Ovary (tissue), 7 donors: ENCODE measurements at regions not wholly inside any gene's neighbourhood (a gene's known extent, or its start where the extent isn't known, plus 50 kb on each side); places are given as distances from the start of the nearest gene placed in this dataset.
"Not testable (repeated sequence)": the region's sequence is repeated elsewhere in the genome, so short reads cannot be mapped to it uniquely, and the experiment has no call there.

Source experiments
- DNase-seq, 5 donors: peaks; one replicate each; pipeline ENCODE4 v3.0.0-alpha.2; 2019 to 2020
- H3K27ac ChIP-seq, 2 donors: fragments of 200-600 bp; one replicate each; pipeline versions ENCODE4 v1.5.1 to v1.8.0; 2019 to 2022
- H3K27me3 ChIP-seq: fragments of 200-600 bp; one replicate; pipeline ENCODE4 v1.8.0; 2022
- H3K36me3 ChIP-seq: fragments of 200-600 bp; sonication (generic); one replicate; pipeline ENCODE4 v1.5.1; 2019
- H3K4me1 ChIP-seq: one replicate; pipeline ENCODE4 v1.8.1; 2013; ENCODE audit warnings: mild to moderate bottlenecking, moderate library complexity; ENCODE audit not compliant: insufficient read depth
- H3K4me3 ChIP-seq: fragments of 200-600 bp; sonication (generic); one replicate; pipeline ENCODE4 v1.5.1; 2017
- H3K9me3 ChIP-seq, 2 donors: fragments of 200-600 bp in 1 of 2; sonication (generic) in 1 of 2; one replicate each; pipeline versions ENCODE4 v1.5.1 to v1.8.1; 2013 to 2019; ENCODE audit warnings: mild to moderate bottlenecking in 1 of 2, moderate library complexity in 1 of 2
- CTCF ChIP-seq, 3 donors: fragments of 450-650 bp in 2 of 3; fragments of 200-600 bp in 1 of 3; IDR thresholded peaks; one replicate each; pipeline versions ENCODE4 v1.5.1 to v1.8.0; 2016 to 2022; ENCODE audit warnings: antibody characterized with exemption in 3 of 3, mild to moderate bottlenecking in 1 of 3
- EP300 ChIP-seq: sonication (generic); formaldehyde crosslinking; IDR thresholded peaks from one replicate; pipeline ENCODE4 v1.6.1; 2017; ENCODE audit warnings: antibody characterized with exemption
- POLR2A ChIP-seq: fragments of 450-650 bp; IDR thresholded peaks from one replicate; pipeline ENCODE4 v1.6.1; 2017; ENCODE audit warnings: antibody characterized with exemption, mild to moderate bottlenecking, moderate library complexity
- WGBS, 3 donors: extraction: QIAGEN DNeasy Blood & Tissue Kit in 1 of 3; methylation state at CpG; one replicate each; pipeline versions ENCODE4 v1.1.5 to v1.1.7; 2013 to 2017; 5-methylcytosine and 5-hydroxymethylcytosine counted together
- intact Hi-C, 4 donors: fragments of 100-400 bp; cut with DNase I; formaldehyde crosslinking; loops; one replicate each; pipeline versions ENCODE4 v1.11.0 to v1.15.1; 2022 to 2023
- donor health status: DM: no; HTN: no; CAD: no; lungs with moderate emphysema.
- donor health status: DM: no; HTN: no; CAD: no.
- donor health status: Bipolar disorder and iron deficiency.
- donor health status: DM: no; HTN: no; CAD: no.
- donor health status: DM: yes; HTN: yes; CAD: no.

GRCh38 chr16:33009468-33009867 is 184.6 kb upstream of the TP53TG3C start:
- H3K9me3 ChIP-seq, H3K4me3 ChIP-seq, H3K27ac ChIP-seq, DNase-seq, intact Hi-C loops, H3K36me3 ChIP-seq, H3K27me3 ChIP-seq, H3K4me1 ChIP-seq: not testable (repeated sequence)
- WGBS, 3 donors = 20 to 61% methylated on average over 5 to 8 of the region's 10 CpGs; no CpG with 5 or more reads in 1 of the 3 donors

- H3K9me3 ChIP-seq, H3K27me3 ChIP-seq, H3K4me1 ChIP-seq, H3K4me3 ChIP-seq, H3K27ac ChIP-seq, intact Hi-C loops, H3K36me3 ChIP-seq, DNase-seq: not testable (repeated sequence)
- 46 to 73% (median 63%) methylated on average over 12 to 14 of the region's 15 CpGs for WGBS, 3 donors
Measured at GRCh38 chr16:33027121-33027520, 166.9 kb upstream of the TP53TG3C start.

GRCh38 chr16:33027941-33028340 is 166.1 kb upstream of the TP53TG3C start:
- H3K4me3 ChIP-seq, H3K4me1 ChIP-seq, H3K36me3 ChIP-seq, H3K27ac ChIP-seq, H3K9me3 ChIP-seq, DNase-seq, intact Hi-C loops, H3K27me3 ChIP-seq: not testable (repeated sequence)
- 30 to 65% (median 55%) methylated on average over 24 to 38 of the region's 49 CpGs for WGBS, 3 donors

GRCh38 chr16:33028707-33029390 is 165.2 kb upstream of the TP53TG3C start:
- H3K36me3 ChIP-seq, H3K4me3 ChIP-seq, intact Hi-C loops, H3K4me1 ChIP-seq, DNase-seq, H3K9me3 ChIP-seq, H3K27me3 ChIP-seq, H3K27ac ChIP-seq: not testable (repeated sequence)
- 28 to 52% (median 42%) methylated on average over 51 to 64 of the region's 69 CpGs for WGBS, 3 donors

- H3K9me3 ChIP-seq, intact Hi-C loops, H3K27me3 ChIP-seq, DNase-seq, H3K27ac ChIP-seq, H3K4me1 ChIP-seq, H3K4me3 ChIP-seq, H3K36me3 ChIP-seq: not testable (repeated sequence)
- 25 to 57% (median 44%) methylated on average over 4 of the region's 4 CpGs for WGBS, 3 donors
Measured at GRCh38 chr16:33048849-33049248, 145.2 kb upstream of the TP53TG3C start.

GRCh38 chr16:33059206-33059605 is 134.8 kb upstream of the TP53TG3C start:
- WGBS, 3 donors = 20 to 53% (median 36%) methylated on average over 29 to 44 of the region's 44 CpGs
- no peaks in the 10 kb centered on the region for H3K36me3 ChIP-seq
- intact Hi-C loops = no loop called here
- no peaks in the 10 kb centered on the region for H3K27me3 ChIP-seq
- no peaks in the 10 kb centered on the region for H3K9me3 ChIP-seq
- H3K4me1 ChIP-seq = no peaks in the 10 kb centered on the region
- TF ChIP-seq POLR2A (no peak), EP300 (no peak), CTCF (IDR thresholded peaks at IDR 0.05) (no peak)
- no peak for DNase-seq
- no peak overlapping the region for H3K27ac ChIP-seq
- no peak overlapping the region for H3K4me3 ChIP-seq

GRCh38 chr16:33059654-33060421 is 134.2 kb upstream of the TP53TG3C start:
- intact Hi-C loops, H3K9me3 ChIP-seq, H3K36me3 ChIP-seq, H3K27me3 ChIP-seq, H3K4me3 ChIP-seq, H3K27ac ChIP-seq, H3K4me1 ChIP-seq: not testable (repeated sequence)
- peak in 1 of 5 donors; percentile 4 for DNase-seq
- WGBS, 3 donors = 36 to 45% (median 40%) methylated on average over 12 to 32 of the region's 48 CpGs

GRCh38 chr16:33062763-33063162 is 131.3 kb upstream of the TP53TG3C start:
- H3K4me1 ChIP-seq, H3K9me3 ChIP-seq, H3K27me3 ChIP-seq, H3K4me3 ChIP-seq, H3K36me3 ChIP-seq, intact Hi-C loops, H3K27ac ChIP-seq, DNase-seq: not testable (repeated sequence)
- WGBS, 3 donors = 72 to 78% (median 73%) methylated on average over 3 of the region's 3 CpGs

- H3K27ac ChIP-seq, DNase-seq, H3K27me3 ChIP-seq, intact Hi-C loops, H3K4me1 ChIP-seq, H3K9me3 ChIP-seq, H3K4me3 ChIP-seq, H3K36me3 ChIP-seq: not testable (repeated sequence)
- 37 to 74% (median 71%) methylated on average over 1 of the region's 1 CpG for WGBS, 3 donors
Measured at GRCh38 chr16:33063365-33064170, 130.5 kb upstream of the TP53TG3C start.

GRCh38 chr16:33064454-33065073 is 129.5 kb upstream of the TP53TG3C start:
- H3K9me3 ChIP-seq, intact Hi-C loops, DNase-seq, H3K4me3 ChIP-seq, H3K27ac ChIP-seq, H3K27me3 ChIP-seq, H3K36me3 ChIP-seq, H3K4me1 ChIP-seq: not testable (repeated sequence)
- 27 to 40% (median 35%) methylated on average over 2 of the region's 2 CpGs for WGBS, 3 donors
